SW480 (cell line): ENCODE measurements at regions not wholly inside any gene's neighbourhood (a gene's known extent, or its start where the extent isn't known, plus 50 kb on each side); places are given as distances from the start of the nearest gene placed in this dataset.
"Not testable (repeated sequence)": the region's sequence is repeated elsewhere in the genome, so short reads cannot be mapped to it uniquely, and the experiment has no call there.

Experiments
- DNase-seq: peaks from one replicate; pipeline ENCODE4 v3.0.0-alpha.2; 2016; ENCODE audit warnings: low spot score

GRCh38 chr1:2851918-2852317, 50.4 kb upstream of the TTC34 start:
- not testable (repeated sequence) for DNase-seq

- no peak for DNase-seq
Observed at GRCh38 chr1:2853711-2854110, 52.2 kb upstream of the TTC34 start.

- DNase-seq: no peak
Observed at GRCh38 chr1:2854151-2854550, 52.7 kb upstream of the TTC34 start.

GRCh38 chr1:2854611-2855010, 53.1 kb upstream of the TTC34 start:
- DNase-seq: no peak

GRCh38 chr1:2855206-2856065, 53.9 kb upstream of the TTC34 start:
- no peak for DNase-seq

GRCh38 chr1:2856066-2856390, 54.5 kb upstream of the TTC34 start:
- DNase-seq: no peak

GRCh38 chr1:2856676-2857375, 55.3 kb upstream of the TTC34 start:
- DNase-seq: no peak

GRCh38 chr1:2857521-2857920, 56.0 kb upstream of the TTC34 start:
- DNase-seq: no peak

- DNase-seq: no peak
Observed at GRCh38 chr1:2858676-2859075, 57.2 kb upstream of the TTC34 start.

- no peak for DNase-seq
Observed at GRCh38 chr1:2859219-2859880, 57.9 kb upstream of the TTC34 start.

GRCh38 chr1:2859881-2860430, 58.5 kb upstream of the TTC34 start:
- DNase-seq: no peak

- no peak for DNase-seq
Observed at GRCh38 chr1:2860476-2861142, 59.1 kb upstream of the TTC34 start.

- DNase-seq: no peak
Observed at GRCh38 chr1:2861143-2861987, 59.9 kb upstream of the TTC34 start.

- no peak for DNase-seq
Observed at GRCh38 chr1:2861988-2862813, 60.7 kb upstream of the TTC34 start.

- DNase-seq: no peak
Observed at GRCh38 chr1:2862814-2863647, 61.5 kb upstream of the TTC34 start.

- DNase-seq: no peak
Observed at GRCh38 chr1:2863648-2863963, 62.1 kb upstream of the TTC34 start.

GRCh38 chr1:2864203-2864905, 62.9 kb upstream of the TTC34 start:
- no peak for DNase-seq

GRCh38 chr1:2865000-2865399, 63.5 kb upstream of the TTC34 start:
- DNase-seq: no peak
